ENCODE measurements at regions not wholly inside any gene's neighbourhood (a gene's known extent, or its start where the extent isn't known, plus 50 kb on each side); places are given as distances from the start of the nearest gene placed in this dataset.
"Not testable (repeated sequence)": the region's sequence is repeated elsewhere in the genome, so short reads cannot be mapped to it uniquely, and the experiment has no call there.

- Mint-ChIP-seq H3K9me3 (ENCODE audit: low read depth, unreplicated experiment) (no peaks in the 10 kb centered on the region), H3K4me3 (ENCODE audit: low read depth, unreplicated experiment) (no peak overlapping the region), H3K27ac (ENCODE audit: unreplicated experiment) (no peak overlapping the region), H3K4me1 (ENCODE audit: low read depth, unreplicated experiment) (no peaks in the 10 kb centered on the region), H3K27me3 (ENCODE audit: unreplicated experiment) (peaks cover 27% of the 10 kb centered on the region), H3K36me3 (ENCODE audit: insufficient read depth, unreplicated experiment) (no peaks in the 10 kb centered on the region)
- DNase-seq: no peak
- intact Hi-C loops (cut with micrococcal nuclease; ENCODE audit: unreplicated experiment): no loop called here
- TF ChIP-seq CTCF (IDR thresholded peaks at IDR 0.05; ENCODE audit: unreplicated experiment): no peak
- CTCF ChIA-PET: no interaction called here
- BruUV-seq (replicated peaks): no TSS peak
Measured at GRCh38 chr2:242004902-242005230, 135.3 kb downstream of the RTP5 start.

- DNase-seq; H3K9me3 Mint-ChIP-seq (ENCODE audit: low read depth, unreplicated experiment); H3K36me3 Mint-ChIP-seq (ENCODE audit: insufficient read depth, unreplicated experiment); H3K4me3 Mint-ChIP-seq (ENCODE audit: low read depth, unreplicated experiment); BruUV-seq (replicated peaks); H3K27ac Mint-ChIP-seq (ENCODE audit: unreplicated experiment); H3K4me1 Mint-ChIP-seq (ENCODE audit: low read depth, unreplicated experiment); CTCF ChIA-PET; intact Hi-C loops (cut with micrococcal nuclease; ENCODE audit: unreplicated experiment): not testable (repeated sequence)
- peaks cover 20% of the 10 kb centered on the region for H3K27me3 Mint-ChIP-seq (ENCODE audit: unreplicated experiment)
Measured at GRCh38 chr2:242006091-242006634, 136.6 kb downstream of the RTP5 start.

- intact Hi-C loops (cut with micrococcal nuclease; ENCODE audit: unreplicated experiment); H3K27me3 Mint-ChIP-seq (ENCODE audit: unreplicated experiment); H3K36me3 Mint-ChIP-seq (ENCODE audit: insufficient read depth, unreplicated experiment); DNase-seq; H3K4me3 Mint-ChIP-seq (ENCODE audit: low read depth, unreplicated experiment); H3K27ac Mint-ChIP-seq (ENCODE audit: unreplicated experiment); BruUV-seq (replicated peaks); H3K4me1 Mint-ChIP-seq (ENCODE audit: low read depth, unreplicated experiment); H3K9me3 Mint-ChIP-seq (ENCODE audit: low read depth, unreplicated experiment); CTCF ChIA-PET: not testable (repeated sequence)
Measured at GRCh38 chr2:242008908-242009307, 139.4 kb downstream of the RTP5 start.

GRCh38 chr2:242009846-242010245 lies 140.3 kb downstream of the RTP5 start:
- CTCF ChIA-PET; H3K4me1 Mint-ChIP-seq (ENCODE audit: low read depth, unreplicated experiment); BruUV-seq (replicated peaks); DNase-seq; H3K27ac Mint-ChIP-seq (ENCODE audit: unreplicated experiment); H3K4me3 Mint-ChIP-seq (ENCODE audit: low read depth, unreplicated experiment); H3K9me3 Mint-ChIP-seq (ENCODE audit: low read depth, unreplicated experiment); H3K36me3 Mint-ChIP-seq (ENCODE audit: insufficient read depth, unreplicated experiment): not testable (repeated sequence)
- intact Hi-C loops (cut with micrococcal nuclease; ENCODE audit: unreplicated experiment): loop anchor here (5.0 kb wide), 1 partner anchor 48 kb away; no protein-coding TSS in a partner anchor
- H3K27me3 Mint-ChIP-seq (ENCODE audit: unreplicated experiment): peaks cover 15% of the 10 kb centered on the region

GRCh38 chr2:242010252-242011166 lies 141.0 kb downstream of the RTP5 start:
- BruUV-seq (replicated peaks); H3K27ac Mint-ChIP-seq (ENCODE audit: unreplicated experiment); H3K9me3 Mint-ChIP-seq (ENCODE audit: low read depth, unreplicated experiment); DNase-seq; H3K4me1 Mint-ChIP-seq (ENCODE audit: low read depth, unreplicated experiment); H3K4me3 Mint-ChIP-seq (ENCODE audit: low read depth, unreplicated experiment); H3K36me3 Mint-ChIP-seq (ENCODE audit: insufficient read depth, unreplicated experiment); CTCF ChIA-PET: not testable (repeated sequence)
- intact Hi-C loops (cut with micrococcal nuclease; ENCODE audit: unreplicated experiment): loop anchor here (5.0 kb wide), 1 partner anchor 48 kb away; no protein-coding TSS in a partner anchor
- peaks cover 21% of the 10 kb centered on the region for H3K27me3 Mint-ChIP-seq (ENCODE audit: unreplicated experiment)

GRCh38 chr2:242011167-242011513 lies 141.6 kb downstream of the RTP5 start:
- no peak for DNase-seq
- BruUV-seq (replicated peaks): no TSS peak
- Mint-ChIP-seq H3K9me3 (ENCODE audit: low read depth, unreplicated experiment) (no peaks in the 10 kb centered on the region), H3K27ac (ENCODE audit: unreplicated experiment) (no peak overlapping the region), H3K4me1 (ENCODE audit: low read depth, unreplicated experiment) (no peaks in the 10 kb centered on the region), H3K36me3 (ENCODE audit: insufficient read depth, unreplicated experiment) (no peaks in the 10 kb centered on the region), H3K27me3 (ENCODE audit: unreplicated experiment) (peaks cover 22% of the 10 kb centered on the region), H3K4me3 (ENCODE audit: low read depth, unreplicated experiment) (no peak overlapping the region)
- CTCF ChIA-PET: no interaction called here
- no peak for TF ChIP-seq CTCF (IDR thresholded peaks at IDR 0.05; ENCODE audit: unreplicated experiment)
- intact Hi-C loops (cut with micrococcal nuclease; ENCODE audit: unreplicated experiment): loop anchor here (5.0 kb wide), 1 partner anchor 49 kb away; no protein-coding TSS in a partner anchor
